ENCODE measurements at regions not wholly inside any gene's neighbourhood (a gene's known extent, or its start where the extent isn't known, plus 50 kb on each side); places are given as distances from the start of the nearest gene placed in this dataset.

GRCh38 chr5:152987131-152987530 lies 503.3 kb upstream of the GRIA1 start:
- DNase-seq (ENCODE audit: low read depth in 3 of 3, low spot score in 2 of 3), result no peak

GRCh38 chr5:152990217-152990616 lies 500.3 kb upstream of the GRIA1 start:
- DNase-seq (ENCODE audit: low read depth in 3 of 3, low spot score in 2 of 3), result no peak

- DNase-seq (ENCODE audit: low read depth in 3 of 3, low spot score in 2 of 3), result no peak
These were observed 499.8 kb upstream of the GRIA1 start for GRCh38 chr5:152990649-152991048.

GRCh38 chr5:152994033-152994680 lies 496.3 kb upstream of the GRIA1 start:
- no peak for DNase-seq (ENCODE audit: low read depth in 3 of 3, low spot score in 2 of 3)

- no peak for DNase-seq (ENCODE audit: low read depth in 3 of 3, low spot score in 2 of 3)
These were observed 495.2 kb upstream of the GRIA1 start for GRCh38 chr5:152995214-152995725.

- DNase-seq (ENCODE audit: low read depth in 3 of 3, low spot score in 2 of 3), result no peak
These were observed 484.8 kb upstream of the GRIA1 start for GRCh38 chr5:153005711-153006110.

DNA sequence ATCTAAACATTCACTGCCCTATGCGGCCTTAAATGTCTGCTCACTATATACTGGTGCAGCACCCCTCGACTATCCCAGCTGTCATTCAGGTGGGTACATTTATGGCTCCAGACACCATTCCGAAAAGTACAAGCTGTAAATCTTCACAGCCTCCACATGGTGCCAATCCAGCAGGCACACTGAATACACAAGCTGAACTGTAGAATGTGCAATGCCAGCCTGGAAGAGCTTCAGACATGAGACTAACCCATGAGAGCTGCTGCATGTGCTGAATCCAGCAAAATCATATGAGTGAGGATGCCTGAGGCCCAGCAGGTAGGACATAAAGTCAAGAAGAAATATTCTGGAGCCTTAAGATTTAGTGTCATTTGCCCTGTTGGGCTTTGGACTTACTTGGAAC lies 483.8 kb upstream of the GRIA1 start:
- DNase-seq (ENCODE audit: low read depth in 3 of 3, low spot score in 2 of 3), result no peak

DNA sequence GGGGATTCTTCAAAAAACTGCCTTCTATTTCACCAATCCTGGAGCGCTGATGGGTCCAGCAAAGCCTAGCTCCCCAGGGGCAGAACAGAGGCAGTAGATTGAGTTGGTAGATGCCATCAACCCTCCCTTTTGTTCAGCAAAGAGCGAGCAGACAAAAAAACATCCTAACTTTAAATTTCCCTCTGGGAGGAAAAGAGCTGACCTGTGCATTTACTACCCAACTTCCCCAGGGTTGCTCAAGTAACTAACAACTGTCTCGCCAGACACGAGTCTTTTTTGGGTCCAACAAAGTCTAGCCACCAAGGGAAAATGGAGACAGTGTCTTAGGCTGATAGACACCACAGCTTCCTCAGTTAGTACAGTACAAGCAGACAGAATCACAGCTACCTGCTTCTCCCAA lies 476.3 kb upstream of the GRIA1 start:
- no peak for DNase-seq (ENCODE audit: low read depth in 3 of 3, low spot score in 2 of 3)

DNA sequence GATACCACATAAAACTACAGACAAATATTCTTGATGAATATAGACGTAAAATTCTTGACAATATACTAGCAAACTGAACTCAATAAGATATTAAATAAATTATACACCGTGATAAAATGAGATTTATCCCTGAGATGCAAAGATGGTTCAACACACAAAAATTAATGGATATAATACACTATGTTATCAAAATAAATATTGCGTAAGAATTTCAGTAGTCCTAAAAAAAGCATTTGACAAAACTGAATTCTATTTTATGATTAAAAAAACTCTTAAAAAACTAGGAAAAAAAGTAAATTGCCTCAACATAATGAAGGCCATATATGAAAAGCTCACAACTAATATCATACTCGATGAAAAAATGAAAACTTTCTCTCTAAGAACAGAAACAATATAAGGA lies 472.3 kb upstream of the GRIA1 start:
- no peak for DNase-seq (ENCODE audit: low read depth in 3 of 3, low spot score in 2 of 3)

GRCh38 chr5:153030755-153031725 lies 459.4 kb upstream of the GRIA1 start:
- DNase-seq (ENCODE audit: low read depth in 3 of 3, low spot score in 2 of 3), result no peak

DNA sequence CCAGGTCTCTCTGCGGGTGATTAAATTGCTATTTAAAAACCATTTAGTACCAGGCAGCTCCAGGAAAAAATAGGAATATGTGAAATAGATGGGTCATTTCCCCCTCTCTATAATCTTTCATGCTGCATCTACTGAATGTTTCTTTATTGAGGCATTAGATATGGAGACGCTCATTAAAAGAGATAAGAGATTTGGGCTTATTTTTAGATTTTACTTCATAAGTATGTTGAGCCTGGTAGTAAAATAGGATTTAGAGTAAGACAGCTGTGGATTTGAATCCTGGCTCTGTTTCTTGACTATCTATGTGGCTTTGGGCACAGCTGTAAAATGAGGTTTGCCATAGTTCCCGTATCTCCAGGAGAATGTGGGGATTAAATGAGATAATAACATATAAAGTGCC lies 451.0 kb upstream of the GRIA1 start:
- DNase-seq (ENCODE audit: low read depth in 3 of 3, low spot score in 2 of 3), result no peak

- DNase-seq (ENCODE audit: low read depth in 3 of 3, low spot score in 2 of 3), result no peak
These were observed 446.6 kb upstream of the GRIA1 start for GRCh38 chr5:153043886-153044285.

- DNase-seq (ENCODE audit: low read depth in 3 of 3, low spot score in 2 of 3), result no peak
These were observed 439.8 kb upstream of the GRIA1 start for GRCh38 chr5:153050496-153051179.

DNA sequence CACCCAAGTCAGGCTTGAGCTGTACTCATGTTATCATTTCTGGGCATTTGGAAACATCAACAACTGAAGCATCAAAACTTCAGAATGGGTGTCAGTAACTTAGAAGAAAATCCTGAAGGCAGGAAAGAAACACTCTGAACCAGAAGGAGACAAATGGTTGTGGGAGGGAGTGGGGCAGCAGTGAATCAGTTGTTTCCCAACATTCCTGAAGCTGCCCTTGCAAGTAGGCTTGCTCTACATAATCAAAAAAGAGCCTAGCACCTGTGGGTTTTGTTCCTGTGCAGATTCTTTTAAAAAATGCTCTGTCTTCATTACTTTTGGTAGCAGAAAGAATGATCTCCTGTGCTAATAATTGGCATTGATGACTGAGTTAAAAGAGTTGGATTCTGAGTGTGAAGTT lies 424.2 kb upstream of the GRIA1 start:
- no peak for DNase-seq (ENCODE audit: low read depth in 3 of 3, low spot score in 2 of 3)

DNA sequence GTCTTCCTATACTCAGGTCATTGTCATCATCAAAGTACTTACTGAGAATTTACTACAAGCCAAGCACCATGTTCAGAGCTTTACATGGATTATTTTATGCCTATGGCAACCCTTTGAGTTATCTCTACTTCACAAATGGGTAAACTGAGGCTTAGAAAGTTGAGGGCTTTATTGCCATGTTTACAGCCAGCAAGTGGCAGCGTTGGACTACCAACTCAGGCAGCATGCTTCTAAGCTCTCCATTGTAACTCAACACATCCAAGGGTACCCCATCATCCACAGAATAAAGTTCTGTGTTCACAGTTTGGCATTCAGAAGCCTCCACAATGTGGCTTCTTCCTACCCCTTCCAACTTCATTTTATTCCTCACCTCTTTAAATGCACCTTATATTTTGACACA lies 422.6 kb upstream of the GRIA1 start:
- no peak for DNase-seq (ENCODE audit: low read depth in 3 of 3, low spot score in 2 of 3)

DNA sequence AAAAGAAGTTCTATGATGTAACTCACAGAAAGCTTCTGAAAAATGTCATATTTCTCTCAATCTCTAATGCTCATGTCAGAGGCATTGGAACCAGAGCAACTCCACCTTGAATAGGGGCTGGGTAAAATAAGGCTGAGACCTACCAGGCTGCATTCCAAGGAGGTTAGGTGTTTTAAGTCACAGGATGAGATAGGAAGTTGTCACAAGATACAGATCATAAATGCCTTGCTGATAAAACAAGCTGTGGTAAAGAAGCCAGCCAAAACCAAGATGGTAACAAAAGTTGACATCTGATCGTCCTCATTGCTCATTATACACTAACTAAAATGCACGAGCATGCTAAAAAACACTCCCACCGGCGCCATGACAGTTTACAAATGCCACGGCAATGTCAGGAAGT lies 411.1 kb upstream of the GRIA1 start:
- DNase-seq (ENCODE audit: low read depth in 3 of 3, low spot score in 2 of 3), result no peak

DNA sequence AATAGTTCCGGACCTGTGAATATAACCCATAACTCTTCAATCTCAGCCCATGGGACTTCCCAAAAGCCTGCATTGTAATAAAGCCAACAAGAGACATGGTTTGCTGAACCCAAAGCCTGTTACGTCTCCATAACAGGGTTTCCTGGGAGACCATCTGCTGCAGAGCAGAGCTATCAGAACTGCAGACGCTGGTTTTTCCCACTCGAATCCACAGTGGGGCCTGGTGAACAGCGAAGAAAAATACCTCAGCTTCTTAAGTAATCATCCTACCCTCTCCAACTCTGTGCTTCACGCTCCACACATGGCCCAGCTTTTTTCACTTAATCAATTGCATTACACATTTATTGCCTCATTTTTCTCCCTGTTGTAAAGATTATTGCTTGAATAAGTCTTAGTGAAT lies 409.5 kb upstream of the GRIA1 start:
- no peak for DNase-seq (ENCODE audit: low read depth in 3 of 3, low spot score in 2 of 3)

- no peak for DNase-seq (ENCODE audit: low read depth in 3 of 3, low spot score in 2 of 3)
These were observed 409.1 kb upstream of the GRIA1 start for GRCh38 chr5:153081385-153081784.

- DNase-seq (ENCODE audit: low read depth in 3 of 3, low spot score in 2 of 3), result no peak
These were observed 406.0 kb upstream of the GRIA1 start for GRCh38 chr5:153084511-153084910.

- no peak for DNase-seq (ENCODE audit: low read depth in 3 of 3, low spot score in 2 of 3)
These were observed 404.0 kb upstream of the GRIA1 start for GRCh38 chr5:153086486-153086885.

DNA sequence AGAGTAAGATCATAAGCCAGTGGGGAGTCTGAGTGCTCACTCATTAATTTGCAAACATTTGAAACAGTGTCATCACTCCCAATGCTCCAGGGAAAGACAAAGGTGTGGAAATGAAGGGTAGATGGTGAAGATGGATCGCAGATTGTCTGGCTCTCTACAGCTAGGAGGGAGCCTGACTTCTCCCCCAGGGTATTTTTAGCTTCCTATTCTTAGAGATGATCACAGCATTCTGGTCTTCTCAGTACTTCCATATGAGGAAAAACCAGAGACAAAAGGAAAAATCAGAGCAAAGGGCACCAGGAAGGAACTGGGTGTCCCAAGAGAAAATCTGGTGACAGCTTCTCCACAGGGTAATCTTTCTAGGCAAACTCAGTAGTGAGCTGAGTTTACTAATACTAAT lies 401.9 kb upstream of the GRIA1 start:
- DNase-seq (ENCODE audit: low read depth in 3 of 3, low spot score in 2 of 3), result no peak

Measured in right renal cortex interstitium (tissue), 3 donors.